ENCODE measurements at regions not wholly inside any gene's neighbourhood (a gene's known extent, or its start where the extent isn't known, plus 50 kb on each side); places are given as distances from the start of the nearest gene placed in this dataset.

GRCh38 chr12:123078531-123079155 is 72.2 kb downstream of the PITPNM2 start:
- no peak overlapping the region for H3K4me3 ChIP-seq (replicated peaks; ENCODE audit: insufficient read depth, low read length)
- TF ChIP-seq REST (IDR thresholded peaks at IDR 0.05; ENCODE audit: insufficient replicate concordance, low read depth) (no peak), POLR2AphosphoS5 (IDR thresholded peaks at IDR 0.05; ENCODE audit: low read depth) (no peak), CTCF (IDR thresholded peaks at IDR 0.05; ENCODE audit: insufficient read depth, low read length) (no peak), GABPA (IDR thresholded peaks at IDR 0.05; ENCODE audit: low read depth) (no peak), SPI1 (IDR thresholded peaks at IDR 0.05; ENCODE audit: borderline replicate concordance, low read depth) (no peak)
- DNase-seq (ENCODE audit: low read depth in 1 of 2, low spot score in 1 of 2): no peak
- H3K27ac ChIP-seq (replicated peaks): no peak overlapping the region
- no peaks in the 10 kb centered on the region for H3K27me3 ChIP-seq (ENCODE audit: insufficient read depth, poor library complexity, severe bottlenecking)

- H3K27me3 ChIP-seq (ENCODE audit: insufficient read depth, poor library complexity, severe bottlenecking): no peaks in the 10 kb centered on the region
- no peak for TF ChIP-seq REST (IDR thresholded peaks at IDR 0.05; ENCODE audit: insufficient replicate concordance, low read depth)
- no peak for TF ChIP-seq CTCF (IDR thresholded peaks at IDR 0.05; ENCODE audit: insufficient read depth, low read length)
- TF ChIP-seq GABPA (IDR thresholded peaks at IDR 0.05; ENCODE audit: low read depth): no peak
- no peak for TF ChIP-seq SPI1 (IDR thresholded peaks at IDR 0.05; ENCODE audit: borderline replicate concordance, low read depth)
- no peak for TF ChIP-seq POLR2AphosphoS5 (IDR thresholded peaks at IDR 0.05; ENCODE audit: low read depth)
- H3K27ac ChIP-seq (replicated peaks): no peak overlapping the region
- no peak overlapping the region for H3K4me3 ChIP-seq (replicated peaks; ENCODE audit: insufficient read depth, low read length)
- no peak for DNase-seq (ENCODE audit: low read depth in 1 of 2, low spot score in 1 of 2)
Measured at GRCh38 chr12:123078120-123078465, 72.8 kb downstream of the PITPNM2 start.

GRCh38 chr12:123077298-123078119 is 73.4 kb downstream of the PITPNM2 start:
- TF ChIP-seq REST (IDR thresholded peaks at IDR 0.05; ENCODE audit: insufficient replicate concordance, low read depth) (no peak), SPI1 (IDR thresholded peaks at IDR 0.05; ENCODE audit: borderline replicate concordance, low read depth) (no peak), CTCF (IDR thresholded peaks at IDR 0.05; ENCODE audit: insufficient read depth, low read length) (no peak), GABPA (IDR thresholded peaks at IDR 0.05; ENCODE audit: low read depth) (no peak), POLR2AphosphoS5 (IDR thresholded peaks at IDR 0.05; ENCODE audit: low read depth) (no peak)
- H3K27me3 ChIP-seq (ENCODE audit: insufficient read depth, poor library complexity, severe bottlenecking): no peaks in the 10 kb centered on the region
- H3K4me3 ChIP-seq (replicated peaks; ENCODE audit: insufficient read depth, low read length): no peak overlapping the region
- no peak overlapping the region for H3K27ac ChIP-seq (replicated peaks)
- no peak for DNase-seq (ENCODE audit: low read depth in 1 of 2, low spot score in 1 of 2)

All from HL-60 (cell line).